AG04450 (cell line): ENCODE measurements at regions not wholly inside any gene's neighbourhood (a gene's known extent, or its start where the extent isn't known, plus 50 kb on each side); places are given as distances from the start of the nearest gene placed in this dataset.

Experiments used
- CTCF ChIA-PET: fragments of 300-600, 350-600 bp; formaldehyde crosslinking; extraction: SDS; loops from one replicate; lab custom pipeline; 2022; ENCODE audit warnings: antibody characterized with exemption, inconsistent platforms; lab: Charles Lee
- POLR2A ChIA-PET: fragments of 350-600 bp; formaldehyde crosslinking; extraction: SDS; loops from one replicate; lab custom pipeline; 2021; ENCODE audit warnings: antibody characterized with exemption, inconsistent platforms; lab: Yijun Ruan, JAX
- DNase-seq: peaks from one replicate; pipeline ENCODE4 v3.0.0-alpha.2; 2011; ENCODE audit warnings: low read depth, low spot score
- H3K27ac ChIP-seq: one replicate; pipeline ENCODE4 v1.5.1; 2012; ENCODE audit warnings: low read depth, low read length, control low read depth
- H3K27me3 ChIP-seq: one replicate; pipeline ENCODE4 v1.6.0; 2012; ENCODE audit warnings: low read length; ENCODE audit not compliant: control insufficient read depth, insufficient read depth
- H3K4me3 ChIP-seq: 2 replicates; pipeline ENCODE4 v1.5.1; 2011; ENCODE audit warnings: mild to moderate bottlenecking, low read depth, low read length, control low read depth
- H3K9me3 ChIP-seq: 2 replicates; pipeline ENCODE4 v1.5.1; 2012; ENCODE audit warnings: low read length; ENCODE audit not compliant: control insufficient read depth, insufficient read depth
- CTCF ChIP-seq: IDR thresholded peaks from 2 replicates; pipeline ENCODE4 v1.5.1; 2011; ENCODE audit warnings: low read depth, low read length, control low read depth, inconsistent platforms

- Histone ChIP-seq H3K9me3 (no peaks in the 10 kb centered on the region), H3K27me3 (peaks cover 14% of the 10 kb centered on the region), H3K4me3 (no peak overlapping the region), H3K27ac (no peak overlapping the region)
- ChIA-PET CTCF (interaction anchor here (0.7 kb wide), 1 partner anchor 76 kb away, joined by 3 read pairs; no protein-coding TSS in a partner anchor), POLR2A (no interaction called here)
- DNase-seq = no peak
- no peak for TF ChIP-seq CTCF
These were observed 114.3 kb downstream of the LITAF start for GRCh38 chr16:11472410-11472809.

- no peak for DNase-seq
- Histone ChIP-seq H3K27ac (no peak overlapping the region), H3K4me3 (no peak overlapping the region), H3K27me3 (peaks cover 14% of the 10 kb centered on the region), H3K9me3 (no peaks in the 10 kb centered on the region)
- CTCF ChIA-PET = interaction anchor here (0.7 kb wide), 1 partner anchor 76 kb away, joined by 3 read pairs; no protein-coding TSS in a partner anchor
- TF ChIP-seq CTCF = no peak
- POLR2A ChIA-PET = no interaction called here
These were observed 113.9 kb downstream of the LITAF start for GRCh38 chr16:11472851-11473250.

- CTCF ChIA-PET = no interaction called here
- POLR2A ChIA-PET = no interaction called here
- no peak for TF ChIP-seq CTCF
- Histone ChIP-seq H3K9me3 (peaks cover 5% of the 10 kb centered on the region; the same call in 1 of the 2 replicates), H3K4me3 (no peak overlapping the region), H3K27ac (no peak overlapping the region), H3K27me3 (peaks cover 14% of the 10 kb centered on the region)
- no peak for DNase-seq
These were observed 113.0 kb downstream of the LITAF start for GRCh38 chr16:11473728-11474127.

- H3K9me3 ChIP-seq = peaks cover 6% of the 10 kb centered on the region; the same call in 1 of the 2 replicates
- TF ChIP-seq CTCF = no peak
- peaks cover 7% of the 10 kb centered on the region for H3K27me3 ChIP-seq
- DNase-seq = no peak
- ChIA-PET POLR2A (no interaction called here), CTCF (no interaction called here)
- H3K27ac ChIP-seq = no peak overlapping the region
- H3K4me3 ChIP-seq = no peak overlapping the region
These were observed 112.0 kb downstream of the LITAF start for GRCh38 chr16:11474617-11475291.

- Histone ChIP-seq H3K4me3 (no peak overlapping the region), H3K27ac (no peak overlapping the region), H3K9me3 (peaks cover 6% of the 10 kb centered on the region; the same call in 1 of the 2 replicates), H3K27me3 (peaks cover 7% of the 10 kb centered on the region)
- no peak for TF ChIP-seq CTCF
- POLR2A ChIA-PET = no interaction called here
- CTCF ChIA-PET = no interaction called here
- no peak for DNase-seq
These were observed 110.7 kb downstream of the LITAF start for GRCh38 chr16:11475896-11476630.
